NOMO-1 (cell line): ENCODE measurements at regions not wholly inside any gene's neighbourhood (a gene's known extent, or its start where the extent isn't known, plus 50 kb on each side); places are given as distances from the start of the nearest gene placed in this dataset.

ENCODE experiments used
- DNase-seq, 2 experiments: peaks; one replicate each; lab custom pipeline; 2025; ENCODE audit not compliant: unreplicated experiment in 2 of 2; lab: John Stamatoyannopoulos, UW

DNA sequence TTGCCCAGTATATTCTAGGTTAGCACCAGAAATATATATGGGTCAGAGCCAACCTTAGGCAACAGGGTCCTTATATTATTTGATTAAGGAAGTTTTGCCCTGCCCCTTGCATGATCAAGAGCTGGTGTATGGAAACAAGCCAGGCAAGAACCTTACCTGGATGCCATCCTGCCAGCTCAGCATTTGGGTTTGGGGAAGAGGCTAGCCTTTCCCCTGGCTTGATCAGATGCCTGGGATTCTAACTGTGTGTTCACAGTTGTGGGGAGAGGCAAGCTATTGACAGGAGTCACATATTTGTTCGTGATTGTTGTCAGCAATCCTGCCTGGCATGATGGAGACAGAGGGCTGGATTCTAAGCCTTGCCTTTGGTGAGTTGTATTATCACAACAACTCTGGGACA lies 260.0 kb upstream of the DACH1 start:
- no peak for DNase-seq

DNA sequence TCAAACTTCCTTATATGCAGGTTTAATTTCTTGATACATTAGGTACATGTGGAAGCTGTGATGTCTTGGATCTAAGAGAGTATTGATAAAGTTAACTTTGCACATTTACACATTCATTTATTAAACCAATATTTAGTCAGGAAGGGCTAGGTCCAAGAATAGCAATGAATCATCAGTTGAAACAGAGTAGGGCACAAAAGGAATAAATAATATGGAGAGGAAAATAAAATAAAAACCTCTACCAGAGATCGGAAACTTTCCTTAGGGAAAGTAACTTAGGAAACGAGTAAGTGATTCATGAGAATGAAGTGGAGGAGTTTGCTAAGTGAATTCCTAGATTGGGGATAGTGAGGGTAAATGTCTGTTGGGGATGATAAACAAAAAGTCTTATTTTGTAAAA lies 259.4 kb upstream of the DACH1 start:
- DNase-seq, result no peak

DNA sequence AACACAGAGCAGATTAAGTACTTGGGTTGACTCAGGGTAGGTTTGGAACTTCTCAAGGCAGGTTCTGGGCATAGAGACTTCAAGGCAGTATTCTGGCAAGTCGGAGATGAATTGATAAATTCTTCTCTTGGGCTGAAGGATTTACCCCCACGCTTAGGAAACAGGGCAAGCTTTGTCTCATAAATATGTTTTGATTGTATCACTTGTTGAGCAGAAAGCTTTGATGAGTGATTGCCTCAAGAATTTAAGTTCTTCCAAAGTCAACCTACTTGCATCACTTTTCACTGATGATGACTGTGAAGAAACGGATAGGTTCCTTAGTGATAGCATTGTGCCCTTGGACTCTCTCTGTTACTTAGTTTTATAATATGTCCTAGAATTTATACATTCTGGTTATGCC lies 258.6 kb upstream of the DACH1 start:
- no peak for DNase-seq

DNA sequence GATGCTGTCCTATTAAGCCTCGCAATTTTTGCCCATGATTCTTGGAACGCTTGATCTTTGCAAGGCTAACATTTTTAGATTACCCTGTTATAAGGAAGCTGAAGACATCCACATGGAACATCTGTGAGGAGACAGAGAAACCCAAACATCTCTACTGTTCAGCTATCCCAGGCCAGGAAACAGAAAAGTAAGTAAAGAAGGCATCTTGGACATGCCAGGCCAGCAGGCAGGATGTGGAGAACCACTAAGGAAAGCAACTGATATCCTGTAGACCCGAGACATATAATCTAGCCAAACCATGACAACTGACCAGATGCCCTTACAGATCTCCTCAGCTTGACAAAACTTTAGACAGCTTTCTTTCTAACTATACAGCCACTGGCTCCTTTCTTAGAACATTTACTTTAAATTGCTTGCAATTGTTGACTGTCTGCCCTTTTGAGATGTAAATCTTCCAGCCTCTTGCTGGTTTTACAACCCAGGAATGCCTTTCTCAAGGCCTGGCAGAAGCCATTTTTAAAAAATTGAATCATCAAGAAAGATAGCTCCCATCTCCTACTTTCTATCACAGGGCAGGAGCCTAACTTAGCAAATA lies 255.8 kb upstream of the DACH1 start:
- no peak for DNase-seq

DNA sequence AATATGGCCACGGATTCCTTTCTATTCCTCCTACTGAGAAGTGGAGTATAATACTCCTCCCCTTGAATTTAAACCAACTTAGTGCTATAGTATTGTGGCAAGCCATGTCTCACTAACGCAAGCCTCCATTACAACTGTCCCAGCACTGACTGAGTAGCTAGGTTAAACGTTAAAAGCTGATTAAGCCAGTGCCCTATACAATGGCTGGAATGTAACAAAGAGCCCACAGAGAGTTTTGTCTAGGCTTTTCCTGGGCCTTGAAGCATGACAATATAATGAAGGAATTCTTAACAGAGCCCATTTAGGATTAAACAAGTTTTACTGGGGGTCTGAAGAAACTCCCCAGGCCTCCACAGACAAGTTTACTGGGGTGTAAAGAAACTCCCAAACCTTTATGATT lies 254.5 kb upstream of the DACH1 start:
- no peak for DNase-seq

DNA sequence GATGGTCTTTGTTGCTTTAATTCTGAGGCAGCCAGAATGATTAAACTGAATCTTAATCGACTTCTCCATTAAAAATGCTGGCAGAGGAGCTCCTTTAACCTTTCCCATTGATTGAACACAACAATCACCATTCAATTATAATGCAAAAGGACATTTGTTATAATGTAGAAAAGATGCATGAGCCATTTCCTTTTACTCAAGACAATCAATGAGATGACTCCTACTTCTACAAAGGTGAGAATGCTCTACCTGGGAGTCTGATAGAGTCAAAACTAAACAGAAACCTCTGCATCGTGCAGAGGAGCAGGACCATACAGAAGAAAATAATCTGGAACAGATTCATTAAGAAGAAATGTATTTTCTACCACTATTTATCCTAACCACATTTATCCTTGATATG lies 253.6 kb upstream of the DACH1 start:
- DNase-seq, result no peak

DNA sequence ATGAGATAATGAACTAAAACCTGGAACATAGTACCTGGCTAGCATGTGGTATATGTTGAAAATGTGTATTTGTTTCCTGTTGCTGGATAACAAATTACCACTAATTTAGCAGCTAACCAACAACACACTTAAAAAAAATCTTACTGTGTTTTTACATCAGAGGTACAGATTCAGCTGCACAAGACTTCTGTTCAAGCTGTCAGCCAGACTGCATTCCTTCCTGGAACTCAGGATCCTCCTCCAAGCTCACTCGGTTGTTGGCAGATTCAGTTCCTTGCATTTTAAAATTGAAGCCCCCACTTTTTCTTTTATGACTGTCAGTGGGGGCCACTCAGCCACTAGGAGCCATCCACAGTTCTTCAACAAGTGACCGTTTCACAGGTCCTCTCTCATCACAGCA lies 246.9 kb upstream of the DACH1 start:
- no peak for DNase-seq

DNA sequence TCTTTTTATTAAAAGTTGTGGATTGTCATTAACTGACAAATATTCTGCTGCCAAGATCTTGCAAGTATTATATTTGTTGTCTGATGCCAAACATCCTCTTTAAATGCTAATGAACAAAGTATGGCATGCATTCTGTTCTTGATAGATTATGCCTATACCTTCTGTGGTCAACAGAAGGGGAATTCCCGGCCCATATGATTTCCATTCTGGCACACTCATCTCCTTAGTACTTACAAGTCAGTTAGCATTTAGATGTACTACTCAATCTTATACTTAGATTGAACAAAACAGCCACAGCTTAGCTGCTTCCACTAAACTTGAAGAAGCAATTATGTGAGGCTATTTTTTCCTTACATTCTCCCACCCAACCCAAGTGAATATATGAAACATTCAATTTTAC lies 246.1 kb upstream of the DACH1 start:
- DNase-seq, result no peak

DNA sequence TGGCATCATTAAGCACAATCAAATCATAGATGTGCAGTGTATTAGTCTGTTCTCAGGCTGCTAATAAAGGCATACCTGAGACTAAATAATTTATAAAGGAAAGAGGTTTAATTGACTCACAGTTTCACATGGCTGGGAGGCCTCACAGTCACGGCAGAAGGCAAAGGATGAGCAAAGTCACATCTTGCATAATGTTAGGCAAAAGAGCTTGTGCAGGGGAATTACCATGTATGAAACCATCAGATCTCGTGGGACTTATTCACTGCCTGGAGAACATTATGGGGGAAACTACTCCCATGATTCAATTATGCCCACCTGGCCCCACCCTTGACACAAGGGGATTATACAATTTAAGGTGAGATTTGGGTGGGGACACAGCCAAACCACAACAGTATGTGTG lies 245.2 kb upstream of the DACH1 start:
- DNase-seq, result no peak

DNA sequence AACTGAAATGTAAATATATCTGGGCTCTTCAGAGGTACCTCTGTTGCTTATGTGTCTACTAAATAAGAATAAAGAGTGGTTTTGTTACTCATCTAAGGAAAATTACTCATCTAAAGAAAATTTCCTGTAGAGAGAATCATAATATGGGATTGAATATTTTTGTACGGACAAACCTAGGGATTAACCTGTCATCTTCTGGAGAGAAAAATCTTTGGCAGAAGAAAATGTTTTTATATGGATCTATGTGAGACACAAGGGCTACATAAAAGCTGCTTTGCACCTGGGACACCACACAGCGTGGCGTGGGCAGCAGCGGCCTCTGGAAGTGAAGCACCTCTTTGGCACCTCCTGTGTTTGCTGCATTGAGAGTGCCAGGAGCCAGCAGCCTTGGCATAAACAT lies 242.9 kb upstream of the DACH1 start:
- DNase-seq, result no peak

DNA sequence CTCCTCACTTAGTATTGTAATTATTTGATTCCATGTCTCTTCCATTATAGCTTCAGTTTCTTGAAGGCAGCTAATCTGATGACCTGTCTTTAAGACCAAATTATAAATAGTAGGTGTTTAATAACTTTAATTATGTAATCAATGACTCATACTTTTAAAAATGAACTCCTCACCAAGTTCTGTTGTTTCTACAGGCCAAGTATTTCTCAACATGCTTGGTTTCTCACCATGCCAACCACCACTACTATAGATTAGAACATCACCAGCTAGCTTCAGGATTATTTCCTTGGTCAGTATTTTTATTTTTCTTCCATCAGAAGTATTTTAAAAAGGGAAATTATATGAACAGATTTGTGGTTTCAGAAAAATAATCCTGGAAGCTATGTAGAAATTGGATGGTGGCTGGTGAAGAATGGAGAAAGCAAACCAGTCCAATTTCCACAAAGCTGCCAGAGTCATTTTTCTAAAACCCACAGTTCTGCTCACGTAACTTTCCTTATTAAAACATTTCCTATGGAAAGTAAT lies 237.7 kb upstream of the DACH1 start:
- DNase-seq, result peak in 1 of 2 experiments; percentile 58

DNA sequence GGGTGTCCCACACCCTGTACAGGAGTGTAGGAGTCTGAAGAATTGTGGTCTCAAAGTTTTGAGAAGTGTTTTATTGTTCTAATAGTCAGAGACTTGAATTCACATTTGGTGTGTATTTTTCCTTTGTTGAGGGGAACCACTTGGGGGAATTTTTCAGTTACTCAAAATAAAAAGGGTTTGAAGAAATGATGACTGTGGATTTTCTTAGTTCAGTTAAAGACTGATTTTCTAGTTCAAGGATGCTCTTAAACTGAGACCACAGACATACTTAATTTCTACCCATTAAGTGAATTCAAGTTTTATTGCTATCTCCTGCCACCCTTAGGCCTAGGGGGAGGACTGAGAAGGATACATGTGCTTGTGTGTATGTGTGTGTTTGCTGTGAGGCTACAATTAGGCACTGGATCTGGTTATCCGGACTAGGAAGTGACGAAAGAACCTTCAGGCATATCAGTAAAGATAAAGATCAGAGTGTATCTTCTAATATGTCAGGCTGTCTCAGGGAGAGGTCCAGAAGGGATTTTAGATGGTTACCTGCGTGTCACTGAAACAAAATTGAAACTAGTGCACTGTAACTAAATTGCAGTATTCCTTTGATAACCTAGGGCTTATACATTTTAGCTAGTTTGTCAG lies 234.9 kb upstream of the DACH1 start:
- no peak for DNase-seq

DNA sequence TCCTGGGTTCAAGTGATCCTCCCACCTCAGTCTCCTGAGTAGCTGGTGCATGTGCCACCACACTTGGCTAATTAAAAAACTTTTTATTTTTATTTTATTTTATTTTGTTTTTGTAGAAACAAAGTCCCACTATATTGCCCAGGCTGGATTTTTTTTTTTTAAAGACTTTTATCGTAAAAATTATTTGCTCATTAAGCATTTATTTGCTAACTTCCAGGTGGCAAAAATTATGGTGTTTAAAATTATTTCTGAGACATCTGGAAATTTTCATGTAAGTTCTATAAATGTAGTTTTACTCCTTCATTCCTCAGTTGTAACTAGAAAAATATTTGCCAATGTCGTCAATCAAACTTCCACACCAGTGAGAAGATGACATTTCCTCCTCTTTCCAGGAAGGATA lies 233.3 kb upstream of the DACH1 start:
- DNase-seq, result no peak

DNA sequence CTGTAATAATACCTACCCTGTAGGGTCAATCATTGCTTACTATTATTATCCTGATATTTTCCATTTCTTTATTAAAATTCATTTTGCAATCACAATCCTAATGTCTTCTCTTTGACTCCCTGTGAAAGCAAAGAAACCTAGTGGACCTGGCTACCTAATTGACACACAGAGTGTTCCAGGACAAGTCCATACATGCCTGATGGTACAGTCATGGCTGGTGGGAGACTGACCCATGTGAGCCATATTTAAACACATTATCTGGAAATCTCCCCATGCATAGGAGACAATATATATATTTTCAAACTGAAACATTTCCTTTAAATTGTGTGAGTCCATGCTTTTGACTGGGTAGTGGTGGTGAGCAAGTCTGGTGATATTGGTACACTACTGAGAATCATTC lies 230.6 kb upstream of the DACH1 start:
- DNase-seq, result no peak

DNA sequence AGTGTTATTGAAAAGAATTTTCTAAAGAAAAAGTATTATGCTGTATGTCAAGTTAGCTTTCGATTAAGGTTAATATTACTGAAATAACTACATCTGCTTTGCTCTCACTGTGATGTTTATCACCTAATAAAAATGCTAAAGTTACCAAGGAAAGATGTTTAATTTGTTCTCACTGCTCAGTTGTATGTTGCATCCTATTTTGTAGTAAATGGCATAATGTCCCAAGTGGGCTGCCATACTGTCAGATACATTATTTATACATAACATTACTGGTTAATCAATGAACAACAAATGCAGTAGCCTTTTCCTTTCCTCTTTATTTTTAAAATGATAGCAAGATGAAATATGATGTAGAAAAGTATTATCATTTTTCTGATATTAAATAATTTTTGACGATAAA lies 226.3 kb upstream of the DACH1 start:
- no peak for DNase-seq

DNA sequence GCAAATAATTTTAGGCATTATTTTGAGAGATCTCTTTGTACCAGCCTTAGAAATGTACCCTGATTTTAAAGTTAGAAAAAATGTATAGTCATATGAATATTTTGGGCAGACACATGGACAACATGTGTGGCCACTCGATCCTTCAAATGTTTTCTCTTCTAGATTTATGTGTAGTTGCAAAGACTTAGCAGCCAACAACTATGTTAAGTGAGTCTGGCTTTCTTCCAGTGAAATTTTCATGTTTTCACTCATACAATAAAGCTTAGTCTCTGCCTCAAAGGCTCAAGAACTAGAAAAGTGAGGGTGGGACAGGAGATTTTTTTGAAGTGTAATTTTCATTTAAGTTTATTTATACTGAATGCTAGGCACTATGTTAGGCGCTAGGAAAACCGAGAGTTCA lies 207.7 kb upstream of the DACH1 start:
- no peak for DNase-seq

DNA sequence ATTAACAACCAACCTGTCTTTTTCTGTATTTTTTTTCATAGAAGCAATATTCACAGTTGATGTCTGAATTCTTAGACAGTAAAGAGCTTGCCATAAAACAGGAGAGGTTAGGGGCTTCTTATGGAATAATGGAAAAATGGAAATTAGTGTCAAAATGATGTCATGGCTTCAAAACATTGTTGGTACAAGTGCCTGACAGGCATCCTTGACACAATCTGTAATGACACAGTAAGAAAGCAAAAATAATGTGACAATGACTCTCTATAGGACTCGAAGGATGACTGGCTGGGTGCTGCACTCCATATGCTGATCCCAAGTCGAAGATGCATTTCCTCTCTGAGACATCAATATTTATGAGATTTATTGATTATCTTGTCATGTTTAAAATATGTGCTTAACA lies 205.3 kb upstream of the DACH1 start:
- DNase-seq, result no peak

DNA sequence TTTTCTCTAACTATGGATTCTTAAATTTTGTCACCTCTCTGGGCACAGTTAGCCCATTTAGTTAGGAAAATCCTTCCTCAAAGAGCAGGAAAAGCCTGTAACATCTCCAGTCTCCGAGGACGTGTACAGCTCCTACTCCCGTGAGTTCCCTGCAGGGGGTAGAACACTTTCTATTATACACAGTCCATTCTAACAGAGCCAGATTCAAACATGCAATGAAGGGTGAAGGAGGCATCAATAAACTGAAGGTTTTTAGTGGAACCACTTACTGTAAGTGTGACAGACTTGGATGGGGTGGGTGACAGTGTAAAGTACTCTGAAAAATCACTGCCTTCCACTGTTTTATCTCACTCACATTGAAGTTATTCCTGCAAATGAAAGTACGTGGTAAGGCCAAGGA lies 204.7 kb upstream of the DACH1 start:
- no peak for DNase-seq

DNA sequence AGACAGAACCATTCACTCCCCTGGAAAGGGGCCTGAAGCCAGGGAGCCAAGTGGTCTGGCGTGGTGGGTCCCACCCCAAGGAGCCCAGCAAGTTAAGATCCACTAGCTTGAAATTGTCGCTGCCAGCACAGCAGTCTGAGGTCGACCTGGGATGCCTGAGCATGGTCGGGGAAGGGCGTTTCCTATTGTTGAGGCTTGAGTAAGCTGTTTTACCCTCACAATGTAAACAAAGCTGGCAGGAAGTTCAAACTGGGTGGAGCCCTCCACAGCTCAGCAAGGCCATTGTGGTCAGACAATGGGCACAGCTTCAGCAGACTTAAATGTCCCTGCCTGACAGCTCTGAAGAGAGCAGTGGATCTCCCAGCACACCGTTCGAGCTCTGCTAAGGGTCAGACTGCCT lies 195.6 kb upstream of the DACH1 start:
- DNase-seq, result no peak

DNA sequence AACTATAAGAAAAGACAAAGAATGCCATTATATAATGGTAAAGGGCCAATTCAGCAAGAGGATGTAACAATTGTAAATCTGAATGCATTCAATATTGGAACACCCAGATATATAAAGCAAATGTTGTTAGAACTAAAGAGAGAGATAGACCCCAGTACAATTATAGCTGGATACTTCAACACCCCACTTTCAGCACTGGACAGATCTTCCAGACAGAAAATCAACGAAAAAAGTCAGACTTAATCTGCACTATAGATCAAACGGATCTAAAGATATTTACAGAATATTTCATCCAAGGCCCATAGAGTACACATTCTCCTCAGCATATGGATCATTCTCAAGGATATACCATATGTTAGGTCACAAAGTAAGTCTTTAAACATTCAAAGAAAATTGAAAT lies 194.6 kb upstream of the DACH1 start:
- no peak for DNase-seq

DNA sequence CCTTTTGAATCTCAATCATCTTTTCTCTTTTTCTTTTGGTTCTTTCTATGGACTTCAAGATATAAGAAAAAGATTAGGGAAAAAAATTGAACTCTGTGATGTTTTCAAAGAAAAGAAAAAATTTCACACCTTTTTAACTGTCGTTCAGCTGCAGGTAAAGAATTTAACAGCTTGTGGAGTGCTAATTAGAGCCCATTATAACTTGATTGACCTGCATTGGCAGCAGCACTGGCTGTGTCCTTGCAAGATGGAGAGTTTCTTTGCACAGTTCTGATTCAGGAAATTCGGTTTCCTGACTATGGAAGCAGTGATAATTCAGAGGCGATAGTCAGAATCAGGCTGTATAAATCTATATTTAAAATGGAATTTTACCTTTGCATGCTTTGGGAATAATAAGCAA lies 183.2 kb upstream of the DACH1 start:
- no peak for DNase-seq

DNA sequence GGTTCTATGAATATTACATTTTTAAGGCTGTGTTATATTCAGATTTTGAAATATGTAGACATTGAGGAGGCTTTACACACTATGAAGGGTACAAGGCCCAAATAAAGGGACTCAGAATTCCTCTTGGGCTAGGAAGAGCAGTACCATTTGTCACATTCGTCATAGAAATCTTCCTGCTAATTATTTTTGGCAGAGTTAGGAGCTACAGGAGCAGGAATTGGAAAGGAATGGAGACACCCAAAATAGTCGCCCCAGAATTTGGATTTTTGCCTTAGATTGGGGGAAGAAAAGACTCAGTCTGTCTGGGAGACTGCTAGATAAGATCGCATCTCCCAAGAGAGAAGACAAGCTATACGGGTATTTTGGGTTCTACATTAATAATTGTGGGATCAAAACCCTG lies 176.4 kb upstream of the DACH1 start:
- no peak for DNase-seq

DNA sequence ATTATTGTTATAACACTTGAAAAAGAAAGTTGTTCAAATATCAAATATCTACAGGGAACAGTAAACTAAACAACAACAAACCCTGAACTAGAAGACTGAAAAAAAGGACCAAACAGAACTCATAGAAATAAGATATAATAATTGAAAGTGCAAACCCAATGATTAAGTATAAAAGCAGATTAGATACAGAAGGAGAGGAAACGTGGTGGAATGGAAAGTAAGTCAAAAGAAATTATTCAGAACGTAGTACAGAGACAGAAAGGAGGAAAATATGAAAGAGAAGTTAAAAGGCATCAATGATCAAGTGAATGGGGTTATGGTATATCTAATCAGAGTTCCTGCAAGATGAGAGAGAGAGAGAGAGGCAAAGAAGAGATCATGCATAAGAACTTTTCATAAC lies 174.2 kb upstream of the DACH1 start:
- DNase-seq, result no peak
